ENCODE measurements at regions not wholly inside any gene's neighbourhood (a gene's known extent, or its start where the extent isn't known, plus 50 kb on each side); places are given as distances from the start of the nearest gene placed in this dataset.

DNA sequence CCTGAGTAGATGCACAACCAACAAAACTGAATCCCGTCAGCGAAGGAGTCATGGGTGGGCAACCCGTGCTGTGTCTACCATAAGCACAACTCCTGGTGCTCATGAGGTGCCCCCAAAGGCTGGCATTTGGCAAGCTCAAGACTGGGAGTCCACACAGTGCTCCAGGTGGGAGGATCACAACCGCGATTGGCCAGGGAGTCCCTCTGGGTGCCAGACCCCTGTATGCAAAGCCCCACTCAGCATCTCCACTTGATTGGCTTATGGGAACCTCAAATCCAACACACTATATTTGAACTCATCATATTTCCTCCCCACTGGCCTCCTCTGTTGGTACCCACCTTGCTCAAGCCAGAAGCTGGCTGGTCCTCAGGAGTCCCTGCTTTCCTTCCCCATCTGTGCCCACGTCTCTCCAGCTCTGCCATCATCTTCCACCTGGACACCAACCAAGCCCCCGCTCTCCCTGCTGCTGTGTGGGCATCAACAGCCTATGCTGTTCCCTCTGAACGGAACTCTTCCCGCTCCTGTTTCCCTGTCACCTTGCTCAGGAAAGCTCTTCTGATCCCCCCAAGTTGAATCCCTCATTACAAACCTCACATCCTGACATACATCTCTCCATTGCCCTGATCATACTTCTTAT lies 142.3 kb upstream of the PTPN1 start:
- TF ChIP-seq POLR2A (IDR thresholded peaks at IDR 0.05; ENCODE audit: low read depth, low read length) (no peak), TAF1 (IDR thresholded peaks at IDR 0.05; ENCODE audit: borderline replicate concordance, low read depth, low read length) (no peak), POLR2AphosphoS5 (IDR thresholded peaks at IDR 0.05; ENCODE audit: low read depth, low read length) (no peak)

Measured in GM12892 (cell line).